Retinal pigment epithelial cell (primary cell): ENCODE measurements at regions not wholly inside any gene's neighbourhood (a gene's known extent, or its start where the extent isn't known, plus 50 kb on each side); places are given as distances from the start of the nearest gene placed in this dataset.

Experiments
- DNase-seq: peaks from one replicate; pipeline ENCODE4 v3.0.0-alpha.2; 2010; ENCODE audit warnings: low read depth
- H3K4me3 ChIP-seq: 2 replicates; pipeline ENCODE4 v1.5.1; 2011; ENCODE audit warnings: mild to moderate bottlenecking, low read length, control low read depth, moderate library complexity
- CTCF ChIP-seq: conservative IDR thresholded peaks from 2 replicates; pipeline ENCODE4 v1.5.1; 2011; ENCODE audit warnings: low read depth, low read length, control low read depth, inconsistent platforms

DNA sequence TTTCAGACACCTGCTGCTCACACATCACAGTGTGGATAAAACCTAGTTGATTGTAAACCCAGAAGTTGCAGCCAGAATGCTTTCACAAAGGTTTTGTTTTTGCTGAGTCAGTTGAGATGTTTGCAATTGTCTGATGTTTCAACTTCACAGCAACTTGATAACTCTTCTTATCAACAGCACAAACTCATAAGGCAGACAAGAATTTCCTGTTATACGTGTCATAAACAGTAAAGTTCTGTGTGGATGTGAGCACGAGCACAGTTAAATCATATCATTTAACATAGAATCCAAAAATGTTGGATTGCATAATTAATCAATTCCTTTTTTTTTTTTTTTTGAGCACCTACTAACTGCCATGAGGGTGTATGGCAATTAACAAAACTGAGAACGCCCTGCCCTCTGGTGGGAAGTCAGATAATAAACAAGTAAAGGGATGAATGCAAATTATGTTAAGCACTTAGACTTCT is 512.2 kb downstream of the PDHA2 start:
- TF ChIP-seq CTCF, result peak; percentile 49
- peak; percentile 12 for DNase-seq
- no peak overlapping the region for H3K4me3 ChIP-seq

GRCh38 chr4:96354036-96354712 is 514.3 kb downstream of the PDHA2 start:
- H3K4me3 ChIP-seq, result no peak overlapping the region
- no peak for TF ChIP-seq CTCF
- no peak for DNase-seq

GRCh38 chr4:96355414-96355813 is 515.5 kb downstream of the PDHA2 start:
- TF ChIP-seq CTCF, result no peak
- H3K4me3 ChIP-seq, result no peak overlapping the region
- no peak for DNase-seq

DNA sequence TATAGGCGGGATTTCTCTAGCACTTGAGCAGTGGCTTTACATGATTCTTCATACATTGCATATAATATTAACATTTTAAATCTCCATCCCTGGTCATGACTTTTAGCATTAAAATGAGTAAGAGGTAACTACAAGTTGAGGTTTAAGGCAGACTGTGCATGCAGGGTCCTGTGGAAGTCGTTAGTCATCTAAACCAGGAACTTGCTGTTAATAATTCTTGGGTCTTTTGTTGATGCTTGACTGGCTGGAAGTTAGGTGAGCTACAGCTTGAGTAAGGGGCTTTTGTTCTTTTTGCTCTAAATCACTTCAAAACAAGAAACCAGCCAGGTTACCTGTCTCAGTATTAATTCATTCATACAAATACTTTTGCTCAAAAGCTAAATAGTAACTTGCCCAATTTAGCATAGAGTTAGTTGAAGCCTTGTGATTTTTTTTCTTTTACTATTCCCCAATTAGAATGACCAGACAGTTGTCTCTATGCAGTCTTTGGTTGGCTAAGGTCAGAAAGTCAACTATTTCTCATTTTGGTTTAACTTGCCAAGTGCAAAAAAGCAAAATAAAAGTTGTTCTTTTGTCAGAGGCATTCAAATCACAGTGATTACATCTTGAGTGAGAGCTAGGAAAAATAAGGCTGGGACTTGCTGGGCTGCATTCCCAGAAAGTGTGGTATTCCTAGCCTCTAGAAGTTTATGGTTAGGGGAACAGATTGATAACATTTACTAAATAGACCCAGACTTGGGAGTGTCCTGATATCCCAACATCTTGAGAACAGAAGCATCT is 516.9 kb downstream of the PDHA2 start:
- DNase-seq, result no peak
- H3K4me3 ChIP-seq, result no peak overlapping the region
- TF ChIP-seq CTCF, result no peak

DNA sequence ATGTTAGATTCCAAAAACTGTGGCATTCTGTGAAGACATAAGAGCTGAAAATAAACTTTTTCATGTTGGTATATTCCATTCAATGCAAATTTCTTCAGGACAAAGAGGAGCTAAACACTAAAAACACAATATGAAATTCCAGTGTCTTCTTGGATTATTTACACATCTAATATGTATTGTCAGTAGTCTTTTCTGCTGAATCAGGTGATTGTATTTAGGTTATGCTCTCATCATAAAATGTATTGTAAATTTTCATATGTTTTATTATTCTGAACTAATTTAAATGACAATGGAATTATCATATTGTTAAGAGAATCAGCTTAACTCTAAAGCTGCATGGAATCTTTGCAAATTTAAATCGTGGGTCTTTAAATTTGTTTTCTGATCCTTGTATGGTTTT is 526.7 kb downstream of the PDHA2 start:
- no peak for TF ChIP-seq CTCF
- no peak overlapping the region for H3K4me3 ChIP-seq
- DNase-seq, result no peak

- H3K4me3 ChIP-seq, result no peak overlapping the region
- DNase-seq, result no peak
- no peak for TF ChIP-seq CTCF
These were observed 535.5 kb downstream of the PDHA2 start for GRCh38 chr4:96375367-96375766.

DNA sequence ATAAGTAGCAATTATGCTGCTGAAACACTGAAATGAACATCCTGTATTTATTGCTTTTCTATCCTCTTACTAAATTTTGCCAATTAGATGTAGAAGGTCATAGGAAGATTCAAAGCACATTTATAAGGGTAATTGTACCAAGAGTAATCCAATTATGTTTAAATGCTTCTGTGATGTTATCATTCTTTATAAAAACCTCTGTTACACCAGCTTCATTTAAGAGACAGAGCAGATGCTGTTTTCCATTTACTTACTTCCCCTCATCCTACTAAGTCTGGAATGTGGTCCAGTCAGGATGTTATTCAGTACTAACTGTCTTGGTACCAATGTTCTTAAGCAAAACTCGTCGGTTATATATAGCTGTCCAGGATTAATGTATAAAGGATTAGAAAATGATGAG is 539.6 kb downstream of the PDHA2 start:
- no peak overlapping the region for H3K4me3 ChIP-seq
- no peak for TF ChIP-seq CTCF
- no peak for DNase-seq
